ENCODE measurements at regions not wholly inside any gene's neighbourhood (a gene's known extent, or its start where the extent isn't known, plus 50 kb on each side); places are given as distances from the start of the nearest gene placed in this dataset.

DNA sequence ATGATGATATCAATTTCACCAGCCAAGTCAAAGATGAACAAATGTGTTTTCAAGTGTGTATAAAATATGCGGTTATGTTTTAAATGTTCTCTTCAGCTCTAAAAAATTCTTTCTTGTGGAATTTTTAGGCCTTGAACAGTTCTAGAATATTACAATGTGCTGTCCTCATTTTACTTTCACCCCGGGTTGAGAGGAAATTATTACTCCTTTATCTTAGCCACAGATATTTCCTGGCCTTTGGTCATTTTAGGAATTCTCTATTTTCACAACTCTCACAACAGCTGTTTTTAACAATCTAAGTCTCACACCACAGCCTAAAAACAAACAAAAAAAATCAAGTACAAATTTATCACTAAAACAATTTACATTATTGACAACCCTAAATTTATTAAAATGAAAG is 112.2 kb upstream of the HGF start:
- TF ChIP-seq FOXP2 (optimal IDR thresholded peaks at IDR 0.05; ENCODE audit: borderline replicate concordance, extremely low read depth, extremely low read length, insufficient read depth) = no peak
- no peak for TF ChIP-seq TAF1 (IDR thresholded peaks at IDR 0.05; ENCODE audit: borderline replicate concordance, insufficient read depth, low read length)
- TF ChIP-seq POLR2AphosphoS5 (IDR thresholded peaks at IDR 0.05; ENCODE audit: low read depth, low read length) = no peak
- TF ChIP-seq REST (IDR thresholded peaks at IDR 0.05; ENCODE audit: insufficient read depth in 1 of 2, low read depth in 2 of 2, low read length in 2 of 2) = no peak
- no peak for TF ChIP-seq SIN3A (IDR thresholded peaks at IDR 0.05; ENCODE audit: borderline replicate concordance, insufficient read depth, low read length)

GRCh38 chr7:81877890-81878289 is 108.0 kb upstream of the HGF start:
- TF ChIP-seq FOXP2 (optimal IDR thresholded peaks at IDR 0.05; ENCODE audit: borderline replicate concordance, extremely low read depth, extremely low read length, insufficient read depth) (no peak), REST (IDR thresholded peaks at IDR 0.05; ENCODE audit: insufficient read depth in 1 of 2, low read depth in 2 of 2, low read length in 2 of 2) (no peak), POLR2AphosphoS5 (IDR thresholded peaks at IDR 0.05; ENCODE audit: low read depth, low read length) (no peak), SIN3A (IDR thresholded peaks at IDR 0.05; ENCODE audit: borderline replicate concordance, insufficient read depth, low read length) (no peak), TAF1 (IDR thresholded peaks at IDR 0.05; ENCODE audit: borderline replicate concordance, insufficient read depth, low read length) (no peak)

- TF ChIP-seq FOXP2 (optimal IDR thresholded peaks at IDR 0.05; ENCODE audit: borderline replicate concordance, extremely low read depth, extremely low read length, insufficient read depth) (no peak), REST (IDR thresholded peaks at IDR 0.05; ENCODE audit: insufficient read depth in 1 of 2, low read depth in 2 of 2, low read length in 2 of 2) (no peak), POLR2AphosphoS5 (IDR thresholded peaks at IDR 0.05; ENCODE audit: low read depth, low read length) (no peak), TAF1 (IDR thresholded peaks at IDR 0.05; ENCODE audit: borderline replicate concordance, insufficient read depth, low read length) (no peak), SIN3A (IDR thresholded peaks at IDR 0.05; ENCODE audit: borderline replicate concordance, insufficient read depth, low read length) (no peak)
Observed at GRCh38 chr7:81873559-81873958, 103.7 kb upstream of the HGF start.

- TF ChIP-seq SIN3A (IDR thresholded peaks at IDR 0.05; ENCODE audit: borderline replicate concordance, insufficient read depth, low read length) (no peak), REST (IDR thresholded peaks at IDR 0.05; ENCODE audit: insufficient read depth in 1 of 2, low read depth in 2 of 2, low read length in 2 of 2) (no peak), FOXP2 (optimal IDR thresholded peaks at IDR 0.05; ENCODE audit: borderline replicate concordance, extremely low read depth, extremely low read length, insufficient read depth) (no peak), POLR2AphosphoS5 (IDR thresholded peaks at IDR 0.05; ENCODE audit: low read depth, low read length) (no peak), TAF1 (IDR thresholded peaks at IDR 0.05; ENCODE audit: borderline replicate concordance, insufficient read depth, low read length) (no peak)
Observed at GRCh38 chr7:81871606-81872265, 101.9 kb upstream of the HGF start.
